HCEC 1CT (cell line): ENCODE measurements at regions not wholly inside any gene's neighbourhood (a gene's known extent, or its start where the extent isn't known, plus 50 kb on each side); places are given as distances from the start of the nearest gene placed in this dataset.
"Not testable (repeated sequence)": the region's sequence is repeated elsewhere in the genome, so short reads cannot be mapped to it uniquely, and the experiment has no call there.

Experiments
- DNase-seq: peaks from one replicate; pipeline ENCODE4 v3.0.0-alpha.2; 2017

- no peak for DNase-seq
These were observed 1489.8 kb upstream of the C9orf72 start for GRCh38 chr9:29063031-29063430.

GRCh38 chr9:29066141-29066640 is 1492.9 kb upstream of the C9orf72 start:
- no peak for DNase-seq

GRCh38 chr9:29068461-29068860 is 1495.2 kb upstream of the C9orf72 start:
- no peak for DNase-seq

- DNase-seq = no peak
These were observed 1496.1 kb upstream of the C9orf72 start for GRCh38 chr9:29069376-29069775.

- no peak for DNase-seq
These were observed 1504.9 kb upstream of the C9orf72 start for GRCh38 chr9:29078063-29078666.

GRCh38 chr9:29100762-29101161 is 1527.5 kb upstream of the C9orf72 start:
- DNase-seq = no peak

GRCh38 chr9:29104166-29104565 is 1530.9 kb upstream of the C9orf72 start:
- not testable (repeated sequence) for DNase-seq

- no peak for DNase-seq
These were observed 1545.3 kb upstream of the C9orf72 start for GRCh38 chr9:29118555-29118954.

GRCh38 chr9:29126783-29127182 is 1553.5 kb upstream of the C9orf72 start:
- no peak for DNase-seq

GRCh38 chr9:29129763-29130162 is 1556.5 kb upstream of the C9orf72 start:
- no peak for DNase-seq

GRCh38 chr9:29144476-29144875 is 1571.2 kb upstream of the C9orf72 start:
- no peak for DNase-seq

- no peak for DNase-seq
These were observed 1577.3 kb upstream of the C9orf72 start for GRCh38 chr9:29150606-29151005.

- no peak for DNase-seq
These were observed 1587.6 kb upstream of the C9orf72 start for GRCh38 chr9:29160763-29161353.

- no peak for DNase-seq
These were observed 1600.9 kb upstream of the C9orf72 start for GRCh38 chr9:29174136-29174535.

GRCh38 chr9:29176231-29176630 is 1603.0 kb upstream of the C9orf72 start:
- DNase-seq = no peak

GRCh38 chr9:29176786-29177185 is 1603.5 kb upstream of the C9orf72 start:
- DNase-seq = no peak

- no peak for DNase-seq
These were observed 1610.7 kb upstream of the C9orf72 start for GRCh38 chr9:29183971-29184370.

GRCh38 chr9:29188771-29189170 is 1615.5 kb upstream of the C9orf72 start:
- not testable (repeated sequence) for DNase-seq

GRCh38 chr9:29189221-29189620 is 1615.9 kb upstream of the C9orf72 start:
- DNase-seq = not testable (repeated sequence)

- no peak for DNase-seq
These were observed 1625.6 kb upstream of the C9orf72 start for GRCh38 chr9:29198861-29199260.

- no peak for DNase-seq
These were observed 1626.7 kb upstream of the C9orf72 start for GRCh38 chr9:29199975-29200374.

GRCh38 chr9:29200650-29201049 is 1627.4 kb upstream of the C9orf72 start:
- DNase-seq = no peak

GRCh38 chr9:29203244-29203930 is 1630.1 kb upstream of the C9orf72 start:
- DNase-seq = no peak

GRCh38 chr9:29208670-29209069 is 1635.4 kb upstream of the C9orf72 start:
- DNase-seq = no peak
